B cell (primary cell): ENCODE measurements at regions not wholly inside any gene's neighbourhood (a gene's known extent, or its start where the extent isn't known, plus 50 kb on each side); places are given as distances from the start of the nearest gene placed in this dataset.

Experiments used
- ATAC-seq: fragments of 200-7000 bp; cut with Tn5 transposase; one replicate; pipeline ENCODE4 v1.10.0; 2021; ENCODE audit warnings: low read depth, mild to moderate bottlenecking, moderate number of reproducible peaks, moderate library complexity
- CTCF ChIA-PET: fragments of 350-600 bp; sonication (Branson Sonifier 250); formaldehyde crosslinking; loops from one replicate; lab custom pipeline; 2021; ENCODE audit warnings: antibody characterized with exemption, inconsistent platforms; lab: Charles Lee
- POLR2A ChIA-PET: fragments of 350-600 bp; sonication (Branson Sonifier 250); formaldehyde crosslinking; loops from one replicate; lab custom pipeline; 2021; ENCODE audit warnings: antibody characterized with exemption; lab: Charles Lee
- DNase-seq: peaks from one replicate; pipeline ENCODE4 v3.0.0; 2013
- H2AFZ ChIP-seq: 2 replicates; pipeline ENCODE4 v1.6.1; 2012; ENCODE audit warnings: mild to moderate bottlenecking, low read depth, low read length; ENCODE audit not compliant: insufficient read depth, poor library complexity, severe bottlenecking
- H3K27ac ChIP-seq, 2 donors: 1 replicate in 1 of 2; 2 replicates in 1 of 2; pipeline ENCODE4 v1.5.1; 2012 to 2013; ENCODE audit warnings: low read length in 2 of 2, mild to moderate bottlenecking in 2 of 2, moderate library complexity in 1 of 2
- H3K27me3 ChIP-seq, 4 experiments: fragments of 200-600 bp in 1 of 4; sonication (generic) in 1 of 4; replicated peaks in 1 of 4; 1 replicate in 2 of 4; 2 replicates in 2 of 4; pipeline versions ENCODE4 v1.6.1 to v1.7.0; 2013 to 2016; ENCODE audit warnings: low read length in 3 of 4, mild to moderate bottlenecking in 2 of 4, mixed read lengths in 1 of 4, moderate library complexity in 1 of 4; ENCODE audit not compliant: insufficient read depth in 4 of 4, control insufficient read depth in 3 of 4; ENCODE audit errors: control extremely low read depth in 1 of 4
- H3K36me3 ChIP-seq, 2 experiments: replicated peaks in 1 of 2; 1 replicate in 1 of 2; 2 replicates in 1 of 2; pipeline versions ENCODE4 v1.6.1 to v1.7.1; 2013; ENCODE audit warnings: low read length in 1 of 2; ENCODE audit not compliant: insufficient read depth in 2 of 2, control insufficient read depth in 1 of 2; ENCODE audit errors: control extremely low read depth in 1 of 2, extremely low read depth in 1 of 2
- H3K4me1 ChIP-seq, 2 donors: fragments of 200-600 bp in 1 of 2; sonication (generic) in 1 of 2; 1 replicate in 1 of 2; 2 replicates in 1 of 2; pipeline versions ENCODE4 v1.5.1 to v1.6.1; 2013 to 2017; ENCODE audit warnings: low read length in 2 of 2; ENCODE audit not compliant: control insufficient read depth in 2 of 2, insufficient read depth in 2 of 2
- H3K4me2 ChIP-seq: replicated peaks from 2 replicates; pipeline ENCODE3; 2012; ENCODE audit warnings: mild to moderate bottlenecking, low read depth, low read length; ENCODE audit not compliant: poor library complexity, severe bottlenecking
- H3K4me3 ChIP-seq, 5 experiments: fragments of 200-600 bp in 1 of 5; sonication (generic) in 1 of 5; 1 replicate in 3 of 5; 2 replicates in 2 of 5; pipeline versions ENCODE4 v1.5.1 to v1.7.0; 2011 to 2016; ENCODE audit warnings: low read length in 4 of 5, mild to moderate bottlenecking in 4 of 5, low read depth in 2 of 5, control low read depth in 1 of 5, moderate library complexity in 1 of 5; ENCODE audit not compliant: insufficient read depth in 1 of 5; ENCODE audit errors: control extremely low read depth in 1 of 5, extremely low read depth in 1 of 5
- H3K79me2 ChIP-seq: fragments of 200-600 bp; sonication (generic); one replicate; pipeline ENCODE4 v1.6.0; 2016; ENCODE audit warnings: low read length; ENCODE audit not compliant: control insufficient read depth, insufficient read depth
- H3K9ac ChIP-seq: fragments of 200-600 bp; sonication (generic); 2 replicates; pipeline ENCODE4 v1.6.1; 2017; ENCODE audit warnings: mild to moderate bottlenecking, low read length, moderate library complexity
- H3K9me3 ChIP-seq, 3 donors: one replicate each; pipeline versions ENCODE4 v1.6.1 to v1.7.1; 2013; ENCODE audit warnings: low read length in 2 of 3; ENCODE audit not compliant: control insufficient read depth in 2 of 3, insufficient read depth in 1 of 3; ENCODE audit errors: control extremely low read depth in 1 of 3
- H4K20me1 ChIP-seq: 2 replicates; pipeline ENCODE4 v1.6.0; 2012; ENCODE audit warnings: mild to moderate bottlenecking, low read length; ENCODE audit not compliant: insufficient read depth, control insufficient read depth, poor library complexity, severe bottlenecking
- H3K27ac Mint-ChIP-seq: one replicate; pipeline ENCODE4 v1.8.0; 2021; ENCODE audit warnings: mixed read lengths
- H3K27me3 Mint-ChIP-seq: one replicate; pipeline ENCODE4 v1.8.0; 2021; ENCODE audit warnings: mixed read lengths
- H3K4me1 Mint-ChIP-seq: one replicate; pipeline ENCODE4 v1.8.0; 2021; ENCODE audit warnings: mixed read lengths
- H3K4me3 Mint-ChIP-seq: one replicate; pipeline ENCODE4 v1.8.0; 2021; ENCODE audit warnings: mixed read lengths
- H3K9me3 Mint-ChIP-seq: one replicate; pipeline ENCODE4 v1.8.0; 2022; ENCODE audit warnings: mixed read lengths; ENCODE audit not compliant: insufficient read depth
- CTCF ChIP-seq: fragments of 200-600 bp; IDR thresholded peaks from one replicate; pipeline ENCODE4 v1.8.0; 2022; ENCODE audit warnings: antibody characterized with exemption, mild to moderate bottlenecking
- EZH2 ChIP-seq: IDR thresholded peaks from 2 replicates; pipeline ENCODE4 v1.6.1; 2012; ENCODE audit warnings: borderline replicate concordance, low read depth, mild to moderate bottlenecking, moderate library complexity, low read length; ENCODE audit not compliant: insufficient read depth, poor library complexity, severe bottlenecking
- WGBS: methylation state at CpG from one replicate; pipeline ENCODE4 v1.1.5; 2013; ENCODE audit warnings: missing lambda C conversion rate; ENCODE audit not compliant: insufficient coverage; 5-methylcytosine and 5-hydroxymethylcytosine counted together
- intact Hi-C: fragments of 100-400 bp; cut with micrococcal nuclease; formaldehyde crosslinking; loops from one replicate; pipeline ENCODE4 v1.10.0; 2022

- Histone ChIP-seq H3K36me3 (no peaks in the 10 kb centered on the region), H2AFZ (no peak overlapping the region), H3K27ac (no peak overlapping the region), H3K4me3 (no peak overlapping the region), H3K9me3 (no peaks in the 10 kb centered on the region), H3K4me2 (no peak overlapping the region), H3K4me1 (no peaks in the 10 kb centered on the region), H3K79me2 (no peaks in the 10 kb centered on the region), H3K9ac (no peak overlapping the region), H3K27me3 (no peaks in the 10 kb centered on the region), H4K20me1 (no peaks in the 10 kb centered on the region)
- ChIA-PET POLR2A (no interaction called here), CTCF (interaction anchor here (0.6 kb wide), 1 partner anchor 51 kb away, joined by 4 read pairs; no protein-coding TSS in a partner anchor)
- Mint-ChIP-seq H3K4me3 (no peak overlapping the region), H3K27me3 (peaks cover 1% of the 10 kb centered on the region), H3K4me1 (no peaks in the 10 kb centered on the region), H3K27ac (no peak overlapping the region), H3K9me3 (no peaks in the 10 kb centered on the region)
- DNase-seq (no peak), ATAC-seq (no peak)
- TF ChIP-seq EZH2 (no peak), CTCF (no peak)
- WGBS: 100% methylated on average over 1 of the region's 2 CpGs
- intact Hi-C loops: no loop called here
Measured at GRCh38 chr4:14299166-14299565, 671.6 kb upstream of the BOD1L1 start.

- no peak overlapping the region for H3K4me2 ChIP-seq
- intact Hi-C loops: no loop called here
- H3K27ac Mint-ChIP-seq: no peak overlapping the region
Measured at GRCh38 chr4:14302021-14302420, 674.5 kb upstream of the BOD1L1 start.

More at GRCh38 chr4:14302021-14302420, 674.5 kb upstream of the BOD1L1 start:
- POLR2A ChIA-PET: no interaction called here
- peaks cover 9% of the 10 kb centered on the region for H3K4me1 Mint-ChIP-seq
- Histone ChIP-seq H3K27me3 (no peaks in the 10 kb centered on the region), H3K36me3 (no peaks in the 10 kb centered on the region), H3K9ac (no peak overlapping the region), H3K27ac (no peak overlapping the region), H4K20me1 (no peaks in the 10 kb centered on the region), H3K9me3 (peaks cover 0 to 8% (median 0%) of the 10 kb centered on the region in 3 donors), H3K4me3 (no peak overlapping the region), H3K4me1 (peaks cover 3 to 4% of the 10 kb centered on the region in 2 donors), H2AFZ (no peak overlapping the region), H3K79me2 (no peaks in the 10 kb centered on the region)
- no peak overlapping the region for H3K4me3 Mint-ChIP-seq
- DNase-seq (no peak), ATAC-seq (no peak)
- no peaks in the 10 kb centered on the region for H3K9me3 Mint-ChIP-seq
- CTCF ChIA-PET: no interaction called here
- no peaks in the 10 kb centered on the region for H3K27me3 Mint-ChIP-seq
- TF ChIP-seq EZH2: no peak
- no peak for TF ChIP-seq CTCF
